ENCODE measurements at regions not wholly inside any gene's neighbourhood (a gene's known extent, or its start where the extent isn't known, plus 50 kb on each side); places are given as distances from the start of the nearest gene placed in this dataset.

DNA sequence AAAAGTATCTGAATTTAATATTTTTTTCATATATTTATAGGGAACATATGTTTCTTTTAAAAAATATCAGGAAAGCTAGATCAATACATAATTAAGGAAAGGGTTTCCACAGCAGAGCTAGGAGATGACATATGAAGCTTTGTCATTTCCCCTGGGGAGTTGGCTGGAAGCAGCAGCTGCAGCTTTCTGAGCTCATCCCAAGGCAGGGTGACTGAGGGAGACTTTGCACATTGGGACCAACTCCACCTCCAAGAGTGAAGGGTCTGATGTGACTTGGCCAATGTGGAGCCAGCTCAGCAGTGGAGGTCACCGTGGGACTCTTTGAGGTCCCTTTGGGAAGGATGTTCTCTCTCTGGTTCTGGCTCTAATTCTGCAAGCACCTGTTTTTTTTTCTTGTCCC lies 315.1 kb downstream of the RDH14 start:
- no peak for TF ChIP-seq FOXA1 (IDR thresholded peaks at IDR 0.05)
- no peak for DNase-seq (ENCODE audit: extremely low spot score)
- ChIA-PET POLR2A (no interaction called here), CTCF (no interaction called here)

DNA sequence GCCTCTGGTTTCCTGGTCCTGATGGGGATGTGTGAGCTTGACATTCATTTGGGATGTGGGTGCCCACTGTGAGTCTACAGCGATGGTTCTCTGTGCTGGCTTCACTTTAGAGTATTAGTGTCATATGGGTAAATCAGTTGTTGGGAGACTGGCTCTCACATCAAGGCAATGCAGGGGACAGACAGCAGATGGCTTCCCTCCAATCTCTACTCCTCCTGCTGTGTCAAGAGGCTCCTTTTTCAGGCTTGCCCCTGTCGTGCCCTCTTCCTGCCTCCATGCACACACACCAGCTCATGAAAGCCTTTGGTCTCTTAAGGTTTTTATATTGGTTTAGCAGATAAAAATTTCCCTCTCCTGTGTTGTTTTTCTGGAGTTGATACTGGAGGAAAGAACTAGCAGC lies 315.6 kb downstream of the RDH14 start:
- TF ChIP-seq LEF1 (IDR thresholded peaks at IDR 0.05; ENCODE audit: borderline replicate concordance), result no peak
- TF ChIP-seq, protein P1, sequence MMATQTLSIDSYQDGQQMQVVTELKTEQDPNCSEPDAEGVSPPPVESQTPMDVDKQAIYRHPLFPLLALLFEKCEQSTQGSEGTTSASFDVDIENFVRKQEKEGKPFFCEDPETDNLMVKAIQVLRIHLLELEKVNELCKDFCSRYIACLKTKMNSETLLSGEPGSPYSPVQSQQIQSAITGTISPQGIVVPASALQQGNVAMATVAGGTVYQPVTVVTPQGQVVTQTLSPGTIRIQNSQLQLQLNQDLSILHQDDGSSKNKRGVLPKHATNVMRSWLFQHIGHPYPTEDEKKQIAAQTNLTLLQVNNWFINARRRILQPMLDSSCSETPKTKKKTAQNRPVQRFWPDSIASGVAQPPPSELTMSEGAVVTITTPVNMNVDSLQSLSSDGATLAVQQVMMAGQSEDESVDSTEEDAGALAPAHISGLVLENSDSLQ (IDR thresholded peaks at IDR 0.05), result no peak
- TF ChIP-seq ZNF384 (IDR thresholded peaks at IDR 0.05), result no peak
- TF ChIP-seq HDGF (IDR thresholded peaks at IDR 0.05; ENCODE audit: borderline replicate concordance), result no peak
- TF ChIP-seq FOXA1 (IDR thresholded peaks at IDR 0.05), result no peak
- TF ChIP-seq NFRKB (IDR thresholded peaks at IDR 0.05), result no peak
- no peak for TF ChIP-seq SP1 (IDR thresholded peaks at IDR 0.05)
- no peak for TF ChIP-seq CTBP1 (IDR thresholded peaks at IDR 0.05; ENCODE audit: borderline replicate concordance)
- no peak for TF ChIP-seq BHLHE40 (IDR thresholded peaks at IDR 0.05; ENCODE audit: borderline replicate concordance)
- no peak for TF ChIP-seq FOXK2 (IDR thresholded peaks at IDR 0.05)
- no peak for TF ChIP-seq L3MBTL2 (conservative IDR thresholded peaks at IDR 0.05)
- TF ChIP-seq ELF4 (IDR thresholded peaks at IDR 0.05), result no peak
- TF ChIP-seq TARDBP (IDR thresholded peaks at IDR 0.05), result no peak
- TF ChIP-seq FOXM1 (IDR thresholded peaks at IDR 0.05; ENCODE audit: borderline replicate concordance), result no peak
- TF ChIP-seq SUZ12 (IDR thresholded peaks at IDR 0.05), result no peak
- TF ChIP-seq ARNT (IDR thresholded peaks at IDR 0.05), result no peak
- CTCF ChIA-PET, result no interaction called here
- DNase-seq (ENCODE audit: extremely low spot score), result no peak
- POLR2A ChIA-PET, result no interaction called here

DNA sequence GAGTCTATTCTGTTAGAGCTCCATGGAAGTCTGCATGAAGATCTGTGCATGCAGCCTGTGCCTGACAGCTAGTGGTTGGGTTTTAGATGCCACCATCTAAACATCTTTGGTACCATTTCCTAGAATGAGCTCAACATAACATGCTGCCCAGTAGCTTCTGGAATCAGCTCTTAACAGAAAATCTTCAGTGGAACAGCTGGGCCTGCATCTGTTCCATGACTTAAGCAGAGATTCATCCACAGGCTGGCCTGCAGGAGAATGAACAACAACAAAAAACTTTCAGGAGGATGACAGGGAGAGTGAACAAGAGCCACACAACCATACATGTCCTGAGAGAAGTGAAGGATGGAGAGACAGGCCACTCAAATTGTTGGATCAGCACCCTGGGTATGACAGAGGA lies 316.6 kb downstream of the RDH14 start:
- DNase-seq (ENCODE audit: extremely low spot score), result no peak
- CTCF ChIA-PET, result no interaction called here
- POLR2A ChIA-PET, result no interaction called here
- TF ChIP-seq TARDBP (IDR thresholded peaks at IDR 0.05) (no peak), NFRKB (IDR thresholded peaks at IDR 0.05) (no peak), BHLHE40 (IDR thresholded peaks at IDR 0.05; ENCODE audit: borderline replicate concordance) (no peak), FOXM1 (IDR thresholded peaks at IDR 0.05; ENCODE audit: borderline replicate concordance) (no peak), CTBP1 (IDR thresholded peaks at IDR 0.05; ENCODE audit: borderline replicate concordance) (no peak), ARNT (IDR thresholded peaks at IDR 0.05) (no peak), L3MBTL2 (conservative IDR thresholded peaks at IDR 0.05) (no peak), FOXA1 (IDR thresholded peaks at IDR 0.05) (no peak), LEF1 (IDR thresholded peaks at IDR 0.05; ENCODE audit: borderline replicate concordance) (no peak)

DNA sequence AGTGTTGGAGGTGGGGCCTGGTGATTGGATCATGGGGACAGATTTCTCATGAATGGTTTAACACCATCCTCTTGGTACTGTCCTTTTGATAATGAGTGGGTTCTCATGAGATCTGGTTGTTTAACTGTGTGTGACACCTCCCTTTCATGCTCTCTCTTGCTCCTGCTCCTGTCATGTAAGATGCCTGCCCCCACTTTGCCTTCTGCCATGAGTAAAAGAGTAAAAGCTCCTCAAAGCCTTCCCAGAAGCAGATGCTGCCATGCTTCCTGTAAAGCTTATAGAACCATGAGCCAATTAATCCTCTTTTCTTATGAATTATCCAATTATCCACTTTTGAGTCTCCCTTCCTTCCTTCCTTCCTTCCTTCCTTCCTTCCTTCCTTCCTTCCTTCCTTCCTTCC lies 317.7 kb downstream of the RDH14 start:
- POLR2A ChIA-PET, result no interaction called here

DNA sequence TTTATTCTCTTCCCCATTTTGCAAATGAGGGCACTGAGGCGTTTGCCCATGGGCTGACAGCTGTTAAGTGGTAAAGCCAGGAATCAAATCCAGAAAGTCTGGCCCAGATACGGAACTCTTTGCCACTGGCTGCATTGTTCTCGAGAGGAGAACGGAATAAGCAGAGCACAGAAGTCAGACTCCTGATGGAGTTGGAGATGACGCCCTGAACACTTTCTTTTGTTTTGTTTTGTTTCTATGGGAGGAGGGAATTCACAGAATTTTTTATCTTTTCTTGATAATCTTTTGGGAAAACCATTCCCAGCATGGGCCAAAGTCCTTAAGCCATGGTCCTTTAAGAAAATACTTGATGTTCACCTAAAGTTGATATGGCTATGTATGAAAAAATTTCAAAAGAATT lies 322.2 kb downstream of the RDH14 start:
- ChIA-PET CTCF (no interaction called here), POLR2A (no interaction called here)
- DNase-seq (ENCODE audit: extremely low spot score), result no peak
- TF ChIP-seq HDGF (IDR thresholded peaks at IDR 0.05; ENCODE audit: borderline replicate concordance) (no peak), FOXM1 (IDR thresholded peaks at IDR 0.05; ENCODE audit: borderline replicate concordance) (no peak), FOXA1 (IDR thresholded peaks at IDR 0.05) (no peak), L3MBTL2 (conservative IDR thresholded peaks at IDR 0.05) (no peak), LEF1 (IDR thresholded peaks at IDR 0.05; ENCODE audit: borderline replicate concordance) (no peak), BHLHE40 (IDR thresholded peaks at IDR 0.05; ENCODE audit: borderline replicate concordance) (no peak), CTBP1 (IDR thresholded peaks at IDR 0.05; ENCODE audit: borderline replicate concordance) (no peak), FOXK2 (IDR thresholded peaks at IDR 0.05) (no peak), ARNT (IDR thresholded peaks at IDR 0.05) (no peak), NFRKB (IDR thresholded peaks at IDR 0.05) (no peak), ZNF384 (IDR thresholded peaks at IDR 0.05) (no peak), SUZ12 (IDR thresholded peaks at IDR 0.05) (no peak), ELF4 (IDR thresholded peaks at IDR 0.05) (no peak), SP1 (IDR thresholded peaks at IDR 0.05) (no peak), TARDBP (IDR thresholded peaks at IDR 0.05) (no peak)
- TF ChIP-seq, protein P1 (IDR thresholded peaks at IDR 0.05), result no peak

More for the DNA sequence above, 317.7 kb downstream of the RDH14 start:
- no peak for TF ChIP-seq NFRKB (IDR thresholded peaks at IDR 0.05)
- no peak for TF ChIP-seq FOXM1 (IDR thresholded peaks at IDR 0.05; ENCODE audit: borderline replicate concordance)
- TF ChIP-seq BHLHE40 (IDR thresholded peaks at IDR 0.05; ENCODE audit: borderline replicate concordance), result no peak
- no peak for TF ChIP-seq SP1 (IDR thresholded peaks at IDR 0.05)
- TF ChIP-seq ARNT (IDR thresholded peaks at IDR 0.05), result no peak
- no peak for TF ChIP-seq TARDBP (IDR thresholded peaks at IDR 0.05)
- no peak for TF ChIP-seq L3MBTL2 (conservative IDR thresholded peaks at IDR 0.05)
- no peak for TF ChIP-seq LEF1 (IDR thresholded peaks at IDR 0.05; ENCODE audit: borderline replicate concordance)
- TF ChIP-seq HDGF (IDR thresholded peaks at IDR 0.05; ENCODE audit: borderline replicate concordance), result no peak
- DNase-seq (ENCODE audit: extremely low spot score), result no peak
- CTCF ChIA-PET, result no interaction called here

DNA sequence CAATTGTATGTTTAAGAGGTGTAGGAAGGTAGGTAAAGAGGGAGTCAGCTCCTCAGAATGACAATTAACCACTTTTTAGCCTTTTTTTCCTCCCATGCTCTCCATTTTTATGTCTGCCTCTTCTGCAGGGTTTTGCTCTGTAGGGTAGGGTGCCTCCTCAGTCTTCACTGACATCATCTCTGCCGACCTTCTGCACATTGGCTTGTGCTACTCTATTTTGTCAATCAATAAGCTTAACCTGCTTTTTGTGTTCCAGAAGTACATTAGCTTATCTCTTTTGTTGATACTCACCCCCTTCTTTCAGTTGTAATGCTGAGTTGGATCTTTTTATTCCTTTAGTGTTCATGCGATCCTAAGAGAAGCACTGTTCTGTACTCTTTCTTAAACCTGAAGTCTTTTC lies 323.2 kb downstream of the RDH14 start:
- ChIA-PET POLR2A (no interaction called here), CTCF (no interaction called here)
- no peak for DNase-seq (ENCODE audit: extremely low spot score)
- TF ChIP-seq FOXK2 (IDR thresholded peaks at IDR 0.05) (no peak), LEF1 (IDR thresholded peaks at IDR 0.05; ENCODE audit: borderline replicate concordance) (no peak), ZNF384 (IDR thresholded peaks at IDR 0.05) (no peak), FOXA1 (IDR thresholded peaks at IDR 0.05) (no peak), ELF4 (IDR thresholded peaks at IDR 0.05) (no peak)

DNA sequence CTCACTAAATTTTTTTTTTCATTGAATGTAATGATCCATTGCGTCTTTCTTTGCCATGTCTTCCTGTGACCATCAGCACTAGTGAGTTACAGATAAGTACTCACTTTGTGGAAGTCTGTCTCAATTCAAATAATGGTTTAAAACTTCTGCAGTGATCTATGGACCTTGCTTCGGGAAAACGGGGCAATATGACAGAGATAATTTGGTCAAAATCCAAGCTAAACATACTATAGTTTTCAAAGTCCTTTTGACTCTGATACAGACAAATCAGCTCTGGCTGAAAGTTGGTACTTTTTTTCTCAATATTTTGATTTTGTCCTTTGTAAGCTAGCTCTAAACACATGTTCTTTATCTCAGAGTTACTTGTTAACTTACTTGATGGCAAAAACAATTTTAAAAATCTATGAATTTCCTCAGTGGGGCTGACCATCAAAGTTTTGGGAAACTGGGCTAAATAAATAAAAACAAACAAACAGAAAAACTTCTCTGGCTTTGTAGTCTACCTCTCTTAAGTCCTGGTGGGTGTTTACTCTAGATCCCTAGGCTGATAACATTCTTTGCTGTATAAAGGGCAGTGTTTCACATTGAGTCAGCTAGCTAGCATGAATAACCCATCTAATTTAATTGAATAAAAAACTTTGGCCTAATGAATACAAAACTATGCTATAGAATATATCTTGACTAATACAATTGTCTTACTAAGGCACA lies 327.6 kb downstream of the RDH14 start:
- no peak for DNase-seq (ENCODE audit: extremely low spot score)
- TF ChIP-seq FOXM1 (IDR thresholded peaks at IDR 0.05; ENCODE audit: borderline replicate concordance) (no peak), CTBP1 (IDR thresholded peaks at IDR 0.05; ENCODE audit: borderline replicate concordance) (no peak), SUZ12 (IDR thresholded peaks at IDR 0.05) (no peak), ZNF384 (IDR thresholded peaks at IDR 0.05) (no peak)
- POLR2A ChIA-PET, result interaction anchor here (0.7 kb wide), 1 partner anchor 470 kb away, joined by 3 read pairs; no protein-coding TSS in a partner anchor
- CTCF ChIA-PET, result no interaction called here
